ENCODE measurements at regions not wholly inside any gene's neighbourhood (a gene's known extent, or its start where the extent isn't known, plus 50 kb on each side); places are given as distances from the start of the nearest gene placed in this dataset.

- DNase-seq: no peak
Measured at GRCh38 chr6:140134224-140134623, 759.8 kb upstream of the CITED2 start.

GRCh38 chr6:140130074-140130473, 755.6 kb upstream of the CITED2 start:
- no peak for DNase-seq

- no peak for DNase-seq
Measured at GRCh38 chr6:140124498-140124897, 750.0 kb upstream of the CITED2 start.

GRCh38 chr6:140108167-140108566, 733.7 kb upstream of the CITED2 start:
- no peak for DNase-seq

GRCh38 chr6:140107216-140107615, 732.8 kb upstream of the CITED2 start:
- no peak for DNase-seq

GRCh38 chr6:140105857-140106256, 731.4 kb upstream of the CITED2 start:
- no peak for DNase-seq

- DNase-seq: no peak
Measured at GRCh38 chr6:140105241-140105640, 730.8 kb upstream of the CITED2 start.

- DNase-seq: no peak
Measured at GRCh38 chr6:140101818-140102217, 727.4 kb upstream of the CITED2 start.

- DNase-seq: no peak
Measured at GRCh38 chr6:140101367-140101766, 726.9 kb upstream of the CITED2 start.

- DNase-seq: no peak
Measured at GRCh38 chr6:140095532-140095931, 721.1 kb upstream of the CITED2 start.

- DNase-seq: no peak
Measured at GRCh38 chr6:140091895-140092294, 717.4 kb upstream of the CITED2 start.

GRCh38 chr6:140090871-140091270, 716.4 kb upstream of the CITED2 start:
- no peak for DNase-seq

- no peak for DNase-seq
Measured at GRCh38 chr6:140083375-140083774, 708.9 kb upstream of the CITED2 start.

- DNase-seq: no peak
Measured at GRCh38 chr6:140082867-140083297, 708.4 kb upstream of the CITED2 start.

- no peak for DNase-seq
Measured at GRCh38 chr6:140079328-140079727, 704.9 kb upstream of the CITED2 start.

- no peak for DNase-seq
Measured at GRCh38 chr6:140078561-140079125, 704.2 kb upstream of the CITED2 start.

- no peak for DNase-seq
Measured at GRCh38 chr6:140077827-140078560, 703.5 kb upstream of the CITED2 start.

- DNase-seq: no peak
Measured at GRCh38 chr6:140076105-140076504, 701.7 kb upstream of the CITED2 start.

GRCh38 chr6:140073456-140073855, 699.0 kb upstream of the CITED2 start:
- no peak for DNase-seq

GRCh38 chr6:140071601-140072062, 697.2 kb upstream of the CITED2 start:
- DNase-seq: no peak

GRCh38 chr6:140070846-140071473, 696.5 kb upstream of the CITED2 start:
- no peak for DNase-seq

- DNase-seq: no peak
Measured at GRCh38 chr6:140069576-140069975, 695.1 kb upstream of the CITED2 start.

GRCh38 chr6:140068801-140069200, 694.4 kb upstream of the CITED2 start:
- DNase-seq: no peak

- no peak for DNase-seq
Measured at GRCh38 chr6:140064366-140064765, 689.9 kb upstream of the CITED2 start.

Data from NCI-H345 (cell line).